Pancreas (tissue), 10 donors: ENCODE measurements at regions not wholly inside any gene's neighbourhood (a gene's known extent, or its start where the extent isn't known, plus 50 kb on each side); places are given as distances from the start of the nearest gene placed in this dataset.
"Not testable (repeated sequence)": the region's sequence is repeated elsewhere in the genome, so short reads cannot be mapped to it uniquely, and the experiment has no call there.

ENCODE experiments used
- ATAC-seq, 4 donors: fragments of 200-7000 bp; cut with Tn5 transposase; one replicate each; pipeline versions ENCODE4 v1.8.0 to v1.9.1; 2020; ENCODE audit warnings: mild to moderate bottlenecking in 4 of 4, moderate library complexity in 4 of 4
- DNase-seq, 6 donors: peaks; one replicate each; pipeline ENCODE4 v3.0.0-alpha.2; 2020
- FAIRE-seq: peaks from 2 replicates; lab custom pipeline; 2012; peaks lifted over from hg19 to GRCh38; lab: Jason Lieb, UNC
- H3K27ac ChIP-seq, 4 donors: fragments of 200-600 bp; sonication (generic); 1 replicate in 3 of 4; 2 replicates in 1 of 4; pipeline versions ENCODE4 v1.5.0 to v1.8.0; 2020
- H3K27me3 ChIP-seq, 4 donors: fragments of 200-600 bp; one replicate each; pipeline ENCODE4 v1.8.0; 2021
- H3K36me3 ChIP-seq, 3 donors: fragments of 200-600 bp; sonication (generic) in 1 of 3; one replicate each; pipeline versions ENCODE4 v1.5.0 to v1.8.0; 2020 to 2021
- H3K4me1 ChIP-seq, 3 donors: fragments of 200-600 bp; one replicate each; pipeline ENCODE4 v1.8.0; 2021
- H3K4me3 ChIP-seq, 4 donors: fragments of 200-600 bp; sonication (generic) in 2 of 4; one replicate each; pipeline versions ENCODE4 v1.5.0 to v1.8.0; 2020 to 2021
- H3K9me3 ChIP-seq, 4 donors: fragments of 200-600 bp; one replicate each; pipeline ENCODE4 v1.8.0; 2021
- WGBS, 2 donors: extraction: QIAGEN DNeasy Blood & Tissue Kit; methylation state at CpG; one replicate each; pipeline ENCODE4 v1.1.7; 2013; 5-methylcytosine and 5-hydroxymethylcytosine counted together
- intact Hi-C, 3 donors: fragments of 100-400 bp; cut with DNase I; formaldehyde crosslinking; loops; one replicate each; pipeline versions ENCODE4 v1.11.1 to v1.14.2; 2022
- TF ChIP-seq, protein P1 (sequence below), 4 donors: fragments of 200-600 bp; sonication (generic) in 3 of 4; IDR thresholded peaks; one replicate each; pipeline versions ENCODE4 v1.5.0 to v1.8.0; 2021; ENCODE audit warnings: antibody characterized with exemption in 4 of 4
- donor health status: healthy with polysubstance abuse.
- donor health status: DM: no; HTN: no; CAD: no; lungs with moderate emphysema.
- donor health status: DM: no; HTN: no; CAD: no.
- donor health status: control.
- donor health status: control.
- donor health status: Bipolar disorder and iron deficiency.
- donor health status: DM: yes; HTN: yes; CAD: no.
- donor health status: DM: no; HTN: no; CAD: no.
- donor health status: DM: no; HTN: no; CAD: no.
- donor health status: DM: yes; HTN: yes; CAD: no.

DNA sequence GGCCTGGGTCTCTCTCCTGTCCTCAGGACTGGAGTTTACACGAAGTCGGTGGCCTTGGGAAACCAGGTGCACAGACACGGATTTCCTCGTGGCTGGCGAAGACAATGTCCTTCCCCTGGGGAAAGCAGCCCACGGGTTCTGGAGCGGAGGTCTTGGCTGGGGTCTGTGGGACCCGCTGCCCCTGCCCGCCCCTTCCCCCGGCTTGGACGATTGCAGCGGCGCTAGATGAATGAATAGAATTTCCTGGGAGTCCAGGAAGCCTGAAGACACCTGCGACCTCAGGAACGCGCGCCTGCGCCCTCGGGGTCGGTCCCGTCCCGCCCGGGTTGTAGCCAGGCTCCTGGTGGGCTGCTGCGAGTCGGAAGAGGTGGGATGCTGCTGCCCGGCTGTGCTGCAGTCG is 564.7 kb downstream of the TSPY10 start:
- FAIRE-seq (no peak), DNase-seq (peak in 3 of 6 donors; percentile 5 to 21 (median 18)), ATAC-seq (no peak)
- H3K36me3 ChIP-seq, result no peaks in the 10 kb centered on the region
- intact Hi-C loops, result no loop called here
- no peak overlapping the region for H3K27ac ChIP-seq
- no peaks in the 10 kb centered on the region for H3K4me1 ChIP-seq
- no peak overlapping the region for H3K4me3 ChIP-seq
- H3K9me3 ChIP-seq, result no peaks in the 10 kb centered on the region
- no peaks in the 10 kb centered on the region for H3K27me3 ChIP-seq
- TF ChIP-seq, protein P1, sequence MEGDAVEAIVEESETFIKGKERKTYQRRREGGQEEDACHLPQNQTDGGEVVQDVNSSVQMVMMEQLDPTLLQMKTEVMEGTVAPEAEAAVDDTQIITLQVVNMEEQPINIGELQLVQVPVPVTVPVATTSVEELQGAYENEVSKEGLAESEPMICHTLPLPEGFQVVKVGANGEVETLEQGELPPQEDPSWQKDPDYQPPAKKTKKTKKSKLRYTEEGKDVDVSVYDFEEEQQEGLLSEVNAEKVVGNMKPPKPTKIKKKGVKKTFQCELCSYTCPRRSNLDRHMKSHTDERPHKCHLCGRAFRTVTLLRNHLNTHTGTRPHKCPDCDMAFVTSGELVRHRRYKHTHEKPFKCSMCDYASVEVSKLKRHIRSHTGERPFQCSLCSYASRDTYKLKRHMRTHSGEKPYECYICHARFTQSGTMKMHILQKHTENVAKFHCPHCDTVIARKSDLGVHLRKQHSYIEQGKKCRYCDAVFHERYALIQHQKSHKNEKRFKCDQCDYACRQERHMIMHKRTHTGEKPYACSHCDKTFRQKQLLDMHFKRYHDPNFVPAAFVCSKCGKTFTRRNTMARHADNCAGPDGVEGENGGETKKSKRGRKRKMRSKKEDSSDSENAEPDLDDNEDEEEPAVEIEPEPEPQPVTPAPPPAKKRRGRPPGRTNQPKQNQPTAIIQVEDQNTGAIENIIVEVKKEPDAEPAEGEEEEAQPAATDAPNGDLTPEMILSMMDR (IDR thresholded peaks at IDR 0.05), result no peak
- WGBS, 2 donors, result 50 to 54% methylated on average over 9 to 27 of the region's 27 CpGs

DNA sequence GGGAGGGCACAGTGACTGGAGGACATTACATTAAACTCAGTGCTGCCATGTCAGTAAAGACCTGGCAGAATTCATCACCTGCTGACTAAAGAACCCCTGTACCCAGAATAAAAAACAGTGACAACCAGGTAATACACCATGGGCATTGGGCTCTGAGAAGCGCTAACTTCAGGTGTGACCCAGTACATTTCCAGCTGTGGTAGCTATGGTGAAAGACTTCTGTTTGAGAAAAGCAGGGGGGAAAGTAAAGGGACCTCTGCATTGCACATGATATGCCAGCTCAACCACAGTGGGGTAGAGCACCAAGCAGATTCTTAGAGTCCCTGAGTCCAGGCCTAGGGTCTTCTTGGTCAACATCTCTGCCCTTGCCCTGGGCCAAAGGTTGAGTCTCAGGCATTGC is 578.6 kb downstream of the TSPY10 start:
- FAIRE-seq, H3K4me3 ChIP-seq, intact Hi-C loops, H3K36me3 ChIP-seq, H3K9me3 ChIP-seq, ATAC-seq, H3K4me1 ChIP-seq, H3K27me3 ChIP-seq, H3K27ac ChIP-seq: not testable (repeated sequence)
- WGBS, 2 donors, result 67 to 68% methylated on average over 1 of the region's 1 CpG
- peak in 1 of 6 donors; percentile 5 for DNase-seq
